CD14-positive monocyte (primary cell): ENCODE measurements at regions not wholly inside any gene's neighbourhood (a gene's known extent, or its start where the extent isn't known, plus 50 kb on each side); places are given as distances from the start of the nearest gene placed in this dataset.
A peak's percentile ranks its signal among the peaks of the same experiment; 100 is the strongest.

ENCODE experiments used
- DNase-seq, 3 donors: peaks; one replicate each; pipeline ENCODE4 v3.0.0-alpha.2; 2011 to 2022
- H2AFZ ChIP-seq: 2 replicates; pipeline ENCODE4 v1.6.0; 2012; ENCODE audit warnings: mild to moderate bottlenecking, low read depth, low read length, inconsistent platforms; ENCODE audit not compliant: insufficient read depth, poor library complexity, severe bottlenecking
- H3K27ac ChIP-seq, 2 donors: 1 replicate in 1 of 2; 2 replicates in 1 of 2; pipeline ENCODE4 v1.5.1; 2012 to 2013; ENCODE audit warnings: low read length in 2 of 2, control low read depth in 1 of 2, inconsistent platforms in 1 of 2, low read depth in 1 of 2, mild to moderate bottlenecking in 1 of 2
- H3K27me3 ChIP-seq, 2 donors: one replicate each; pipeline versions ENCODE4 v1.6.0 to v1.6.1; 2011 to 2013; ENCODE audit warnings: low read length in 2 of 2; ENCODE audit not compliant: control insufficient read depth in 2 of 2, insufficient read depth in 2 of 2
- H3K36me3 ChIP-seq, 2 donors: replicated peaks in 1 of 2; 1 replicate in 1 of 2; 2 replicates in 1 of 2; pipeline versions ENCODE4 v1.5.1 to v1.6.1; 2012 to 2013; ENCODE audit warnings: low read length in 2 of 2, control low read depth in 1 of 2, inconsistent platforms in 1 of 2, mild to moderate bottlenecking in 1 of 2; ENCODE audit not compliant: insufficient read depth in 2 of 2, control insufficient read depth in 1 of 2
- H3K4me1 ChIP-seq, 2 donors: 1 replicate in 1 of 2; 2 replicates in 1 of 2; pipeline versions ENCODE4 v1.5.1 to v1.6.1; 2012 to 2013; ENCODE audit warnings: low read length in 2 of 2, control low read depth in 1 of 2, inconsistent platforms in 1 of 2, mild to moderate bottlenecking in 1 of 2, moderate library complexity in 1 of 2; ENCODE audit not compliant: insufficient read depth in 2 of 2, control insufficient read depth in 1 of 2
- H3K4me2 ChIP-seq: replicated peaks from 2 replicates; pipeline ENCODE3; 2012; ENCODE audit warnings: low read length, moderate library complexity, mild to moderate bottlenecking; ENCODE audit not compliant: poor library complexity, severe bottlenecking; ENCODE audit errors: extremely low read depth
- H3K4me3 ChIP-seq, 3 experiments: fragments of 200-600 bp in 1 of 3; sonication (generic) in 1 of 3; replicated peaks in 1 of 3; 1 replicate in 2 of 3; 2 replicates in 1 of 3; pipeline ENCODE4 v1.5.1; 2011 to 2013; ENCODE audit warnings: low read length in 3 of 3, mild to moderate bottlenecking in 3 of 3, control low read depth in 2 of 3, low read depth in 2 of 3, inconsistent platforms in 1 of 3, moderate library complexity in 1 of 3
- H3K79me2 ChIP-seq: 2 replicates; pipeline ENCODE4 v1.6.0; 2012; ENCODE audit warnings: mild to moderate bottlenecking, control low read depth, inconsistent platforms, low read length, moderate library complexity; ENCODE audit not compliant: insufficient read depth
- H3K9ac ChIP-seq: 2 replicates; pipeline ENCODE4 v1.6.0; 2017; ENCODE audit warnings: low read length, mild to moderate bottlenecking; ENCODE audit not compliant: insufficient read depth, poor library complexity, severe bottlenecking
- H3K9me3 ChIP-seq, 2 donors: replicated peaks in 1 of 2; 1 replicate in 1 of 2; 2 replicates in 1 of 2; pipeline versions ENCODE4 v1.5.1 to v1.6.1; 2012 to 2013; ENCODE audit warnings: low read length in 2 of 2, control low read depth in 1 of 2; ENCODE audit not compliant: control insufficient read depth in 1 of 2, insufficient read depth in 1 of 2
- H4K20me1 ChIP-seq: 2 replicates; pipeline ENCODE4 v1.6.0; 2012; ENCODE audit warnings: mild to moderate bottlenecking, low read length, control low read depth, moderate library complexity; ENCODE audit not compliant: insufficient read depth
- H3K27ac Mint-ChIP-seq, 7 donors: one replicate each; pipeline ENCODE4 v1.8.0; 2020; ENCODE audit warnings: mild to moderate bottlenecking in 7 of 7, mixed read lengths in 7 of 7, moderate library complexity in 6 of 7, inconsistent platforms in 2 of 7
- H3K27me3 Mint-ChIP-seq, 3 donors: one replicate each; pipeline ENCODE4 v1.8.0; 2021 to 2022; ENCODE audit warnings: low read depth in 3 of 3, mild to moderate bottlenecking in 3 of 3, mixed read lengths in 3 of 3, moderate library complexity in 3 of 3, inconsistent platforms in 1 of 3
- H3K36me3 Mint-ChIP-seq, 2 donors: one replicate each; pipeline ENCODE4 v1.8.0; 2020; ENCODE audit warnings: mixed read lengths in 2 of 2, inconsistent platforms in 1 of 2, mild to moderate bottlenecking in 1 of 2
- H3K4me1 Mint-ChIP-seq: one replicate; pipeline ENCODE4 v1.8.0; 2020; ENCODE audit warnings: mild to moderate bottlenecking, mixed read lengths
- H3K4me3 Mint-ChIP-seq, 2 donors: one replicate each; pipeline ENCODE4 v1.8.0; 2020; ENCODE audit warnings: mild to moderate bottlenecking in 2 of 2, mixed read lengths in 2 of 2, moderate library complexity in 1 of 2
- H3K9me3 Mint-ChIP-seq, 7 donors: one replicate each; pipeline ENCODE4 v1.8.0; 2020 to 2022; ENCODE audit warnings: mixed read lengths in 7 of 7, mild to moderate bottlenecking in 6 of 7, moderate library complexity in 6 of 7, inconsistent platforms in 2 of 7
- CTCF ChIP-seq: fragments of 200-600 bp; IDR thresholded peaks from one replicate; pipeline ENCODE4 v1.8.0; 2022; ENCODE audit warnings: antibody characterized with exemption, mild to moderate bottlenecking
- WGBS: methylation state at CpG from one replicate; pipeline ENCODE4 v1.1.5; 2013; ENCODE audit warnings: missing lambda C conversion rate; ENCODE audit not compliant: insufficient coverage; 5-methylcytosine and 5-hydroxymethylcytosine counted together
- intact Hi-C, 2 donors: fragments of 100-400 bp; cut with micrococcal nuclease; formaldehyde crosslinking; loops; one replicate each; pipeline versions ENCODE4 v1.15.0 to v1.15.1; 2023

GRCh38 chr4:42281324-42282020 lies 115.8 kb upstream of the SHISA3 start:
- peaks cover 0 to 3% (median 0%) of the 10 kb centered on the region in 7 donors for H3K9me3 Mint-ChIP-seq
- H3K4me3 Mint-ChIP-seq: no peak overlapping the region
- intact Hi-C loops: loop anchor here in 1 of 2 donors (5.0 kb wide), 1 partner anchor 236 kb away; no protein-coding TSS in a partner anchor
- H2AFZ ChIP-seq: peak overlapping the region; percentile 36
- no peaks in the 10 kb centered on the region for H3K9me3 ChIP-seq
- peaks cover 0 to 5% of the 10 kb centered on the region in 2 donors for H3K4me1 ChIP-seq
- no peak overlapping the region for H3K27ac ChIP-seq
- H4K20me1 ChIP-seq: no peaks in the 10 kb centered on the region
- no peak overlapping the region for H3K4me3 ChIP-seq
- peaks cover 13% of the 10 kb centered on the region for H3K4me1 Mint-ChIP-seq
- H3K27me3 ChIP-seq: no peaks in the 10 kb centered on the region
- no peak overlapping the region for H3K4me2 ChIP-seq
- no peaks in the 10 kb centered on the region for H3K36me3 Mint-ChIP-seq
- 29% methylated on average over 5 of the region's 9 CpGs for WGBS
- H3K79me2 ChIP-seq: no peaks in the 10 kb centered on the region
- peaks cover 0 to 2% (median 0%) of the 10 kb centered on the region in 3 donors for H3K27me3 Mint-ChIP-seq
- TF ChIP-seq CTCF: no peak
- no peaks in the 10 kb centered on the region for H3K36me3 ChIP-seq
- DNase-seq: no peak
- no peak overlapping the region for H3K9ac ChIP-seq
- no peak overlapping the region for H3K27ac Mint-ChIP-seq

GRCh38 chr4:42282081-42282901 lies 115.0 kb upstream of the SHISA3 start:
- Mint-ChIP-seq H3K36me3 (no peaks in the 10 kb centered on the region), H3K27ac (no peak overlapping the region), H3K9me3 (peaks cover 0 to 3% (median 0%) of the 10 kb centered on the region in 7 donors), H3K27me3 (peaks cover 0 to 2% (median 0%) of the 10 kb centered on the region in 3 donors), H3K4me1 (peaks cover 13% of the 10 kb centered on the region), H3K4me3 (no peak overlapping the region)
- H3K4me2 ChIP-seq: peak overlapping the region; percentile 12
- H4K20me1 ChIP-seq: no peaks in the 10 kb centered on the region
- DNase-seq: peak; percentile 3 to 32 (median 27)
- H3K27me3 ChIP-seq: no peaks in the 10 kb centered on the region
- no peak overlapping the region for H3K9ac ChIP-seq
- H2AFZ ChIP-seq: peak overlapping the region; percentile 36
- peaks cover 0 to 5% of the 10 kb centered on the region in 2 donors for H3K4me1 ChIP-seq
- no peaks in the 10 kb centered on the region for H3K79me2 ChIP-seq
- intact Hi-C loops: loop anchor here in 1 of 2 donors (5.0 kb wide), 1 partner anchor 235 kb away; no protein-coding TSS in a partner anchor
- WGBS: 50% methylated on average over 6 of the region's 12 CpGs
- H3K9me3 ChIP-seq: no peaks in the 10 kb centered on the region
- H3K27ac ChIP-seq: no peak overlapping the region
- no peak overlapping the region for H3K4me3 ChIP-seq
- no peaks in the 10 kb centered on the region for H3K36me3 ChIP-seq
- TF ChIP-seq CTCF: peak; percentile 76
